ENCODE measurements at regions not wholly inside any gene's neighbourhood (a gene's known extent, or its start where the extent isn't known, plus 50 kb on each side); places are given as distances from the start of the nearest gene placed in this dataset.

DNA sequence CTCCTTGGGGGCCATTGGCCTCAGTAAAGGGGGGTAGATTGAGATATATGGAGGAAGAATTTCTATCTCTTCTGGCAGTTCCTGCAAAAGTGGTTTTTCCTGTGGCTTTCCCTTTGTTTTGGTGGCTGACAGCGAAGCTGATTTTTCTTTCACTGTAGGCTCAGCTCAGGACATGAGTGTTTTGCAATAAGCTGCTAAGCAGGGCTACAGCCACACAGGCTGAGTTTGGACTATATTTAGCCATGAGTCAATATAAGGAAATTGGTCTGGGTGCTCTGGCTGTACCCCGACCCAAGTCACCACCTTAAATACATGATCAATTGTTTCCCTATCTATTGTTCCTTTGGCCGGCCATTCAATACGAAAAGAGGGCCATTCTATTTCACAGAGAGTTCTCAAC lies 212.7 kb upstream of the KCND2 start:
- TF ChIP-seq POLR2AphosphoS5 (IDR thresholded peaks at IDR 0.05; ENCODE audit: low read depth, low read length) (no peak), POLR2A (IDR thresholded peaks at IDR 0.05; ENCODE audit: low read depth, low read length) (no peak)
